ENCODE measurements at regions not wholly inside any gene's neighbourhood (a gene's known extent, or its start where the extent isn't known, plus 50 kb on each side); places are given as distances from the start of the nearest gene placed in this dataset.

GRCh38 chr6:164906766-164907165, 402.6 kb downstream of the C6orf118 start:
- Mint-ChIP-seq H3K4me1 (no peaks in the 10 kb centered on the region), H3K36me3 (no peaks in the 10 kb centered on the region), H3K9me3 (no peaks in the 10 kb centered on the region), H3K4me3 (no peak overlapping the region), H3K27me3 (no peaks in the 10 kb centered on the region), H3K27ac (no peak overlapping the region)
- no peak for DNase-seq

- Mint-ChIP-seq H3K27me3 (no peaks in the 10 kb centered on the region), H3K4me1 (no peaks in the 10 kb centered on the region), H3K36me3 (no peaks in the 10 kb centered on the region), H3K27ac (no peak overlapping the region), H3K4me3 (no peak overlapping the region), H3K9me3 (no peaks in the 10 kb centered on the region)
- DNase-seq: no peak
Measured at GRCh38 chr6:164905311-164905710, 404.1 kb downstream of the C6orf118 start.

- Mint-ChIP-seq H3K27me3 (no peaks in the 10 kb centered on the region), H3K27ac (no peak overlapping the region), H3K9me3 (peaks cover 8% of the 10 kb centered on the region), H3K4me1 (no peaks in the 10 kb centered on the region), H3K4me3 (no peak overlapping the region), H3K36me3 (no peaks in the 10 kb centered on the region)
- DNase-seq: no peak
Measured at GRCh38 chr6:164898412-164898811, 411.0 kb downstream of the C6orf118 start.

- H3K4me3 Mint-ChIP-seq: no peak overlapping the region
- H3K27ac Mint-ChIP-seq: no peak overlapping the region
- no peaks in the 10 kb centered on the region for H3K4me1 Mint-ChIP-seq
- H3K27me3 Mint-ChIP-seq: no peaks in the 10 kb centered on the region
- H3K9me3 Mint-ChIP-seq: peaks cover 8% of the 10 kb centered on the region
- DNase-seq: no peak
- no peaks in the 10 kb centered on the region for H3K36me3 Mint-ChIP-seq
Measured at GRCh38 chr6:164897523-164898235, 411.7 kb downstream of the C6orf118 start.

GRCh38 chr6:164889980-164890379, 419.4 kb downstream of the C6orf118 start:
- H3K27me3 Mint-ChIP-seq: no peaks in the 10 kb centered on the region
- H3K4me3 Mint-ChIP-seq: no peak overlapping the region
- no peaks in the 10 kb centered on the region for H3K36me3 Mint-ChIP-seq
- peaks cover 2% of the 10 kb centered on the region for H3K9me3 Mint-ChIP-seq
- no peaks in the 10 kb centered on the region for H3K4me1 Mint-ChIP-seq
- H3K27ac Mint-ChIP-seq: no peak overlapping the region
- no peak for DNase-seq

GRCh38 chr6:164887660-164888059, 421.7 kb downstream of the C6orf118 start:
- H3K4me3 Mint-ChIP-seq: no peak overlapping the region
- H3K27me3 Mint-ChIP-seq: no peaks in the 10 kb centered on the region
- DNase-seq: no peak

GRCh38 chr6:164882236-164882635, 427.2 kb downstream of the C6orf118 start:
- no peak for DNase-seq
- no peaks in the 10 kb centered on the region for H3K9me3 Mint-ChIP-seq
- H3K27me3 Mint-ChIP-seq: no peaks in the 10 kb centered on the region
- no peak overlapping the region for H3K4me3 Mint-ChIP-seq
- H3K27ac Mint-ChIP-seq: no peak overlapping the region
- no peaks in the 10 kb centered on the region for H3K36me3 Mint-ChIP-seq
- H3K4me1 Mint-ChIP-seq: no peaks in the 10 kb centered on the region

More at GRCh38 chr6:164887660-164888059, 421.7 kb downstream of the C6orf118 start:
- Mint-ChIP-seq H3K4me1 (no peaks in the 10 kb centered on the region), H3K36me3 (no peaks in the 10 kb centered on the region), H3K9me3 (no peaks in the 10 kb centered on the region), H3K27ac (no peak overlapping the region)

GRCh38 chr6:164871783-164872182, 437.6 kb downstream of the C6orf118 start:
- DNase-seq: no peak

GRCh38 chr6:164870164-164870563, 439.2 kb downstream of the C6orf118 start:
- H3K4me1 Mint-ChIP-seq: no peaks in the 10 kb centered on the region
- no peak overlapping the region for H3K4me3 Mint-ChIP-seq
- no peak for DNase-seq
- H3K27ac Mint-ChIP-seq: no peak overlapping the region
- no peaks in the 10 kb centered on the region for H3K36me3 Mint-ChIP-seq
- H3K27me3 Mint-ChIP-seq: no peaks in the 10 kb centered on the region
- peaks cover 12% of the 10 kb centered on the region for H3K9me3 Mint-ChIP-seq

More at GRCh38 chr6:164871783-164872182, 437.6 kb downstream of the C6orf118 start:
- Mint-ChIP-seq H3K4me3 (no peak overlapping the region), H3K4me1 (no peaks in the 10 kb centered on the region), H3K27me3 (no peaks in the 10 kb centered on the region), H3K36me3 (no peaks in the 10 kb centered on the region), H3K27ac (no peak overlapping the region), H3K9me3 (peaks cover 9% of the 10 kb centered on the region)

GRCh38 chr6:164861967-164862366, 447.4 kb downstream of the C6orf118 start:
- Mint-ChIP-seq H3K27me3 (no peaks in the 10 kb centered on the region), H3K27ac (no peak overlapping the region), H3K4me1 (no peaks in the 10 kb centered on the region), H3K4me3 (no peak overlapping the region), H3K9me3 (peaks cover 9% of the 10 kb centered on the region), H3K36me3 (no peaks in the 10 kb centered on the region)
- DNase-seq: no peak

GRCh38 chr6:164859816-164860215, 449.6 kb downstream of the C6orf118 start:
- peaks cover 5% of the 10 kb centered on the region for H3K9me3 Mint-ChIP-seq
- H3K27me3 Mint-ChIP-seq: no peaks in the 10 kb centered on the region
- no peaks in the 10 kb centered on the region for H3K36me3 Mint-ChIP-seq
- H3K27ac Mint-ChIP-seq: no peak overlapping the region
- H3K4me3 Mint-ChIP-seq: no peak overlapping the region
- DNase-seq: no peak
- no peaks in the 10 kb centered on the region for H3K4me1 Mint-ChIP-seq

- Mint-ChIP-seq H3K27me3 (no peaks in the 10 kb centered on the region), H3K36me3 (no peaks in the 10 kb centered on the region), H3K4me1 (no peaks in the 10 kb centered on the region), H3K4me3 (no peak overlapping the region), H3K9me3 (no peaks in the 10 kb centered on the region), H3K27ac (no peak overlapping the region)
- no peak for DNase-seq
Measured at GRCh38 chr6:164856138-164856537, 453.3 kb downstream of the C6orf118 start.

- no peak overlapping the region for H3K4me3 Mint-ChIP-seq
- H3K4me1 Mint-ChIP-seq: no peaks in the 10 kb centered on the region
- DNase-seq: no peak
- H3K9me3 Mint-ChIP-seq: no peaks in the 10 kb centered on the region
- no peaks in the 10 kb centered on the region for H3K36me3 Mint-ChIP-seq
- no peak overlapping the region for H3K27ac Mint-ChIP-seq
- H3K27me3 Mint-ChIP-seq: no peaks in the 10 kb centered on the region
Measured at GRCh38 chr6:164855281-164855680, 454.1 kb downstream of the C6orf118 start.

- no peaks in the 10 kb centered on the region for H3K9me3 Mint-ChIP-seq
- H3K4me1 Mint-ChIP-seq: no peaks in the 10 kb centered on the region
- no peaks in the 10 kb centered on the region for H3K36me3 Mint-ChIP-seq
- no peaks in the 10 kb centered on the region for H3K27me3 Mint-ChIP-seq
- no peak for DNase-seq
- no peak overlapping the region for H3K4me3 Mint-ChIP-seq
- H3K27ac Mint-ChIP-seq: no peak overlapping the region
Measured at GRCh38 chr6:164854526-164854925, 454.9 kb downstream of the C6orf118 start.

GRCh38 chr6:164845773-164846172, 463.6 kb downstream of the C6orf118 start:
- H3K4me1 Mint-ChIP-seq: no peaks in the 10 kb centered on the region
- H3K9me3 Mint-ChIP-seq: no peaks in the 10 kb centered on the region
- no peaks in the 10 kb centered on the region for H3K27me3 Mint-ChIP-seq
- H3K27ac Mint-ChIP-seq: no peak overlapping the region
- H3K4me3 Mint-ChIP-seq: no peak overlapping the region
- DNase-seq: no peak
- no peaks in the 10 kb centered on the region for H3K36me3 Mint-ChIP-seq

- H3K27me3 Mint-ChIP-seq: no peaks in the 10 kb centered on the region
- no peaks in the 10 kb centered on the region for H3K4me1 Mint-ChIP-seq
- no peak overlapping the region for H3K27ac Mint-ChIP-seq
- DNase-seq: no peak
- no peaks in the 10 kb centered on the region for H3K9me3 Mint-ChIP-seq
- H3K4me3 Mint-ChIP-seq: no peak overlapping the region
- H3K36me3 Mint-ChIP-seq: no peaks in the 10 kb centered on the region
Measured at GRCh38 chr6:164842085-164842484, 467.3 kb downstream of the C6orf118 start.

All from activated naive CD8-positive, alpha-beta T cell treated with anti-CD3 and anti-CD28 coated beads for 36 hours (primary cell).